Stimulated activated naive B cell treated with anti-CD40 and anti-IgM and Interleukin-4, amounts not matched to agents 10 μg/mL and 1 μg/mL and 100 μg/mL, for 72 hours (primary cell): ENCODE measurements at regions not wholly inside any gene's neighbourhood (a gene's known extent, or its start where the extent isn't known, plus 50 kb on each side); places are given as distances from the start of the nearest gene placed in this dataset.

ENCODE experiments used
- ATAC-seq, 2 donors: fragments of 150-1000 bp; cut with Tn5 transposase; replicated peaks; 2 replicates each; pipeline ENCODE4 v1.10.0; 2021; ENCODE audit warnings: moderate library complexity in 1 of 2
- DNase-seq: peaks from one replicate; pipeline ENCODE4 v3.0.0; 2021
- H3K27ac Mint-ChIP-seq: one replicate; pipeline ENCODE4 v1.8.0; 2022; ENCODE audit warnings: mild to moderate bottlenecking, mixed read lengths
- H3K27me3 Mint-ChIP-seq, 2 donors: one replicate each; pipeline ENCODE4 v1.8.0; 2022; ENCODE audit warnings: mixed read lengths in 2 of 2
- H3K36me3 Mint-ChIP-seq, 2 donors: one replicate each; pipeline ENCODE4 v1.8.0; 2022; ENCODE audit warnings: mixed read lengths in 2 of 2, mild to moderate bottlenecking in 1 of 2
- H3K4me1 Mint-ChIP-seq, 2 donors: one replicate each; pipeline ENCODE4 v1.8.0; 2022; ENCODE audit warnings: mixed read lengths in 2 of 2, mild to moderate bottlenecking in 1 of 2
- H3K4me3 Mint-ChIP-seq, 2 donors: one replicate each; pipeline ENCODE4 v1.8.0; 2022; ENCODE audit warnings: mild to moderate bottlenecking in 2 of 2, mixed read lengths in 2 of 2, moderate library complexity in 1 of 2
- H3K9me3 Mint-ChIP-seq, 2 donors: one replicate each; pipeline ENCODE4 v1.8.0; 2022; ENCODE audit warnings: mixed read lengths in 2 of 2, mild to moderate bottlenecking in 1 of 2

DNA sequence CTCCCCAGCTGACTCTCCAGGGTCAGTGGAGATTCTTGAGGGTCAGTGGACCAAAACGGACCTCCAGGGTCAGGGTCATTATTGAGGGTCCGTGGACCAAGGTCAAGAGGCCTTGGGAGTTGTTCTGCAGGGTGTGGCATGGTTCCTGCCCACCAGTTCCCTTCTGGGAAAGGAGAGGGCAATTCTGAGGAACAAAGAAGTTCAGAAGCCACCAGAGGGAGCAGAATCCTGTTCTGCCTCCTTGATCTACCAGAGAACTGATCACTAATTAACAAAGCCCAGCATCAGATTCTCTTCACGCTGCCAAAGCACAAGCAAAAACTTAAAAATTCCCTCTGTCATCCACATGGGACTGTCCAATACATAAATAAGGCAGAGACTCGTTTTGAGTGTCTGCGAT, 263.4 kb downstream of the DHX35 start:
- Mint-ChIP-seq H3K4me1 (no peaks in the 10 kb centered on the region), H3K4me3 (no peak overlapping the region), H3K36me3 (no peaks in the 10 kb centered on the region), H3K27ac (no peak overlapping the region), H3K9me3 (no peaks in the 10 kb centered on the region), H3K27me3 (peaks cover 6 to 8% of the 10 kb centered on the region in 2 donors)
- DNase-seq, result no peak
- no peak for ATAC-seq

DNA sequence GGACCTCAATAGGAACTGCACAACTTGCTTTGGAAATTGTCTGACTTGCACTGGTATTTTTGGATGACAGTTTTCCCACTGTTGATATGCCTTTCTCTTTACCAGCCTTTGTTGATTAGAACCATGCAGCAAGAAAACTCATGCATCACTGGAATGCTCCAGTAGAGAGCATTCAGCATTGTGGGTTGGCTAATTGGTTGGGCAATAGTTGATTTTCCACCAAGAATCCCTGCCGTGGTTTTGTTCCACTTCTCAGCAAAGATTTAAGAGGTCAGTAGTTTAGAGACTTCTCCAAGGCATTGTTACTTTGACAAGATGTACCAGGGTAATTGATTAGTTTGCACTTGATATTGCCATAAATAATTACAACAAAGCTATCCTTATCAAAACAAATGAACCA, 260.0 kb downstream of the DHX35 start:
- no peak for ATAC-seq
- H3K27ac Mint-ChIP-seq, result no peak overlapping the region
- H3K4me1 Mint-ChIP-seq, result no peaks in the 10 kb centered on the region
- peaks cover 17% of the 10 kb centered on the region in 2 donors for H3K27me3 Mint-ChIP-seq
- DNase-seq, result no peak
- H3K9me3 Mint-ChIP-seq, result no peaks in the 10 kb centered on the region
- no peaks in the 10 kb centered on the region for H3K36me3 Mint-ChIP-seq
- no peak overlapping the region for H3K4me3 Mint-ChIP-seq

DNA sequence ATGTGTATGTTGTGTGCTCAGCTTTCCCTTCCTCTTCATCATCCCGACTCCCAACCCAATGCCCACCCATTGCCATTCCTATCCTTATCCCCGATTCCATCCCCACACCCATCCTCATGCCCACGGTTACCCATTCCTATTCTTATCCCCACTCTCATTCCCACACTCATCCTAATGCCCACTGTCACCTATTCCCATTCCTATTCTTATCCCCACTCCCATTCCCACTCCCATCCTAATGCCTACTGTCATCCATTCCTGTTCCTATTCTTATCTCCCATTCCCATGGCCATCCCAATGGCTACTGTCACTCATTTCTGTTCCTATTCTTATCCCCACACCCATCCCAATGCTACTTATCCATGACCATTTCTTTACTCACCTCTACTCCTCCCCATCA, 254.1 kb downstream of the DHX35 start:
- H3K27ac Mint-ChIP-seq, result no peak overlapping the region

DNA sequence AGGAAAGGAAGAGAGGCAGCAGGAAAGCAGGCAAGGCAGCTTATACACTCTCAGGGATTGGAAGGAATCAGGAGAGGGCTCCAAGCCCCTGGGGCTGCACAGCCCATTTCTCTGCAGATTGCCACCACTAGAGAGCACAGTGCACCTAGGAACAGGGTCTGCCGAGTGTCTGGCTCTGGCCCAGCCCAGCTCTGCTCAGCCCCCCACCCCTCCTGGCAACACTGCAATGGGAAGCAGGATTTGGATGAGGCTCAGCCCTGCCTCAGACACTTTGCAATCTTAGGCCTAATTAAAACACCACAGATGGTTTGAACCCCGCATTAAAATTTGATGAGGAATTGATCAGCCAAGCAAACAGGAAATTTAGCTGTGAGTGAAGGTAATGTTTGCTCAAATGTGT, 252.7 kb downstream of the DHX35 start:
- ATAC-seq (no peak), DNase-seq (no peak)
- H3K4me3 Mint-ChIP-seq, result no peak overlapping the region
- no peaks in the 10 kb centered on the region for H3K36me3 Mint-ChIP-seq
- no peaks in the 10 kb centered on the region for H3K4me1 Mint-ChIP-seq
- no peak overlapping the region for H3K27ac Mint-ChIP-seq
- H3K27me3 Mint-ChIP-seq, result peaks cover 18 to 22% of the 10 kb centered on the region in 2 donors
- no peaks in the 10 kb centered on the region for H3K9me3 Mint-ChIP-seq

More for the DNA sequence above, 254.1 kb downstream of the DHX35 start:
- DNase-seq (no peak), ATAC-seq (no peak)
- Mint-ChIP-seq H3K4me3 (no peak overlapping the region), H3K27me3 (peaks cover 23 to 29% of the 10 kb centered on the region in 2 donors), H3K9me3 (no peaks in the 10 kb centered on the region), H3K4me1 (no peaks in the 10 kb centered on the region), H3K36me3 (no peaks in the 10 kb centered on the region)

DNA sequence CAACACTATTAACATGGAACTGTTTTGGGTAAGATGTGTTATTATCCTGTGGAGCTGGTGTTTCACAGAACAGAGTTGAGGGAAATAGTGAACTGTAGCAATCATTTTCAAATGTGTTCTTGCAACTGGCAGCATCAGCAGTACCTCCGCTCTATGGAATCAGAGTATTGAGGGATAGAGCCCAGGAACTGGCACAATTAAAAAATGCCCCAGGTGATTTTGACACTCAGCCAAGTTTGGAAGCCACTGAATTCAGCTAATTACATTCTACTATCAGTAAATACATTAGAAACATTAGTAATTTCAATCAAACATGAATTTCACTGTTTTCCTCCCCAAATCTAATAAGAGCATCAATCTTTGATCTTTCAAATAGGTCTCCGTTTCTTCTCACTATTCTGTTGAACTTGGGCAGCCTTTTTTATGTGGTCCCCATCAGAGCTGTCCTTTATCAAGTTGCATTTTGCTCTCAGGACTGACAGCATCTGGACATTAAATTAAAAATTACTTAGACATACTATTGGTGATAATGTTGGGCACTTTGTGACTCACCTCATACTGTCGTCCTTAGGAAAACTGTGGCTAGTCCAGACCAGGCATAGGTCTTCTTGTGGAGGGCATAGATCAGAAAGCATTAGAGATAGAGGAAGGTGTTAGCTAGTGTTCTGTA, 251.5 kb downstream of the DHX35 start:
- Mint-ChIP-seq H3K4me1 (no peaks in the 10 kb centered on the region), H3K27ac (no peak overlapping the region), H3K9me3 (no peaks in the 10 kb centered on the region), H3K4me3 (no peak overlapping the region), H3K27me3 (peaks cover 14 to 17% of the 10 kb centered on the region in 2 donors), H3K36me3 (no peaks in the 10 kb centered on the region)
- DNase-seq (no peak), ATAC-seq (no peak)

DNA sequence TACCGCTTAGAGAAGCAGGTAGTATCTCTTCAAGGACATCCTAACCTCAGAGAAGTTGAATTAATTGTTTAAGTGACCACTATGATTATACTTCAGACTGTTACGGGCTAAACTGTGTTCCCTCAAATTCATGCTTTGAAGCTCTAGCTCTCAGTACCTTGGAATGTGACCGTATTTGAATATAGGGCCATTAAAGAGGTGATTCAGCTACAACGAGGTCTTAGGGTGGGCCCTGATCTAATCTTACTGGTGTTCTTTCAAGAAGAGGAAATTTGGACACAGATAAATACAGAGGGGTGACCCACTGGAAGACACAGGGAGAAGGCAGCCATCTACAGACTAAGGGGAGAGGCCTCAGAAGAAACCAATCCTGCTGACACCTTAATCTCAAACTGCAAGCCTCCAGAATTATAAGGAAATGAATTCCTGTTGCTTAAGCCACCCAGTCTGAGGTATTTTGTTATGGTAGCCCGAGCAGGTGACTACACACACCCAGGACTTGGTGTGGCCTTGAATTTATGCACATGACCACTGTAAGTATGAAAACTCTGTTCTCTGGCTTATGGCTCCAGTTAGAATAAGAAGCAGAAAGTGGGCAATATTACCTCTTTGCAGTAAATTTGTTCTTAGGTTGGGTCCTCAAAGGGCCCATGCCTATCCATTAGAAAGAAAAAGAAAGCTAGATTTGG, 249.1 kb downstream of the DHX35 start:
- Mint-ChIP-seq H3K4me1 (no peaks in the 10 kb centered on the region), H3K9me3 (no peaks in the 10 kb centered on the region), H3K27me3 (peaks cover 13 to 17% of the 10 kb centered on the region in 2 donors), H3K36me3 (no peaks in the 10 kb centered on the region), H3K4me3 (no peak overlapping the region), H3K27ac (no peak overlapping the region)
- ATAC-seq, result no peak
- DNase-seq, result no peak

DNA sequence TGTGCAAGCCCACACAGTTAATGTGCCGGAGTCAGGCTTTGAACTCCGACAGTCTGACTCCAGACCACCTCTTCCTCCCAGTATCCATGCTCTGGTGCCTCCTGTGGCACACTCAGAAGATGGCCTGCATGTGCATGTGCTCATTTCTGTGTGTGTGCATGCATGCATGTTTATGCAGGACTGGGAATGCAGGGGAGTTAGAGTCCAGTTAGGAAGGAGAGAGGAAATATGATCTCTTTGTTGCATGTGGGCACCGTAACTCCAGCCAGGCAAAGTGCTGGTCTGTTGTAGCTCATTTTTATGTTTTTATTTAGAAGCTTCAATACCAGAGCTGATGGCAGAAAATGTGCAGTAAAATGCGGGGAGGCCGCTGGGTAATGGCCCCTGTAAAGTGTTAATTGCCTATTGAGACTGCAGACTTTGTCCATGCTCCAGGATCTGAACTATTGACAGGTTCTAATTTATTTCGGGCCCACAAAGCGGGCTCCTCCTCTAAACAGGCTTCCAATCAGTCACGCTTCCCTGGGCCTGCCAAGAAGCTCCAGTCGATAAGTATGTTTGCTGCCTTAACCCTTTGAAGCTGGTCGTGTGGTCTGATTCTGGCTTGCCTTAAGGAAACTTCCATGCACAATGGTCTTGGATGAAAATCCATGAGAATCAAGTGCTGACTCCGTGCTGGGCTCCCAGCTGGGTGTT, 248.3 kb downstream of the DHX35 start:
- H3K36me3 Mint-ChIP-seq, result no peaks in the 10 kb centered on the region
- no peak for DNase-seq
- ATAC-seq, result no peak
- H3K27me3 Mint-ChIP-seq, result peaks cover 10 to 11% of the 10 kb centered on the region in 2 donors
- H3K4me3 Mint-ChIP-seq, result no peak overlapping the region
- H3K27ac Mint-ChIP-seq, result no peak overlapping the region
- H3K4me1 Mint-ChIP-seq, result no peaks in the 10 kb centered on the region
- no peaks in the 10 kb centered on the region for H3K9me3 Mint-ChIP-seq

DNA sequence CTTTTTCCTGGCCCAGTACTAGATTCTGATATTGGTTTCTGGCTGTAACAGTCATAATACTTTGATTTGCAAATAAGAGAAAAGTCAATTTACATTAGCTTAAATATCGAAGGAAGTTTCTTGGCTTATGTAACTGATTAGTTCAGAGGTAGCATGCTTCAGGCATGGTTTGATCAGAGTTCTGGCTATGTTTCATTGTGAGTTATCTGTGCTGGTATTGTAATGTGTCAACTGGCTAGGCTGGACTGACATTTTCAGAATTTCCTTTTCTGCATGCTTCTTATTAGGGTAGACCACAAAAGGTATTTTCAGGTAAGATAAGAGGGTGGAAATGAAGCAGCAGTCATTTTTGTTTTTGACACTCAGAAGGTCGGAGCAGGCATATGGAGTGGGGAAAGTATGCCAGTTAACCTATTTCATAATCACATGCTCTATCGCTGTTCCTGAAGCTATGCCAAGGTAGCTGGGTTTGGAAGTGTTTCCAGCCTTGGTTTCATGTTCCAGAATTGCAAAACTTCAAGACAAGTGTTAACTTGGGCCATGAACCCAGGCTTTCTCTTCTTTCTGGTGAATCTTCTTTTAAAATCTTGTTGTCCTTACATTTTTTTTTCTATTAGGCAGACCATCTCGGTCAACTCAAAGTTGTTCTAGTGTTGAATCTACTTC, 244.9 kb downstream of the DHX35 start:
- no peak overlapping the region for H3K4me3 Mint-ChIP-seq
- H3K27me3 Mint-ChIP-seq, result peaks cover 6 to 7% of the 10 kb centered on the region in 2 donors
- DNase-seq, result no peak
- H3K36me3 Mint-ChIP-seq, result no peaks in the 10 kb centered on the region
- H3K4me1 Mint-ChIP-seq, result no peaks in the 10 kb centered on the region
- H3K9me3 Mint-ChIP-seq, result peaks cover 4% of the 10 kb centered on the region in 2 donors
- no peak for ATAC-seq
- no peak overlapping the region for H3K27ac Mint-ChIP-seq

DNA sequence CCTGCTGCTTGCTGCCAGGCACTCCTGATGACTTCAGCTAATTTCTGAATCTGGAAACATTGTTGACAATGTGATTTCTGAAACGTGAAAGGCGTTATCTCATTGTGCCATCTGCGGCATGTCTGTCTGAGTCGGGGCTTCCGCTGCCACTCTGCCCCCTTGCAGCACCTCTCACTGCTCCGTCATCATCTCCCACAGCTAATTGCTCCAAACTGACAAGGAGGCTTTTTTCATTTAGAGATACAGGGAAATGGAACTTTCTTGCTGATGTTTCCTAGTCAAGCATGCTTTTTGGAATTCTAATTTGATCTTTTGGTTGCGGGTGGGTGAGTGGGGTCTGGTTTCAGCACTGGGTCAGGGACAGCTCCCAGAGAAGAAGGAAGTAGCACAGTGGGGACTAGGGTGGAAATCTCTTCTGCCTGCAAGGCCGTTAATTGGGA, 233.5 kb downstream of the DHX35 start:
- peaks cover 26 to 29% of the 10 kb centered on the region in 2 donors for H3K27me3 Mint-ChIP-seq
- H3K36me3 Mint-ChIP-seq, result no peaks in the 10 kb centered on the region
- ATAC-seq (no peak), DNase-seq (no peak)
- no peak overlapping the region for H3K4me3 Mint-ChIP-seq
- H3K9me3 Mint-ChIP-seq, result peaks cover 5 to 6% of the 10 kb centered on the region in 2 donors
- H3K27ac Mint-ChIP-seq, result no peak overlapping the region
- H3K4me1 Mint-ChIP-seq, result no peaks in the 10 kb centered on the region

DNA sequence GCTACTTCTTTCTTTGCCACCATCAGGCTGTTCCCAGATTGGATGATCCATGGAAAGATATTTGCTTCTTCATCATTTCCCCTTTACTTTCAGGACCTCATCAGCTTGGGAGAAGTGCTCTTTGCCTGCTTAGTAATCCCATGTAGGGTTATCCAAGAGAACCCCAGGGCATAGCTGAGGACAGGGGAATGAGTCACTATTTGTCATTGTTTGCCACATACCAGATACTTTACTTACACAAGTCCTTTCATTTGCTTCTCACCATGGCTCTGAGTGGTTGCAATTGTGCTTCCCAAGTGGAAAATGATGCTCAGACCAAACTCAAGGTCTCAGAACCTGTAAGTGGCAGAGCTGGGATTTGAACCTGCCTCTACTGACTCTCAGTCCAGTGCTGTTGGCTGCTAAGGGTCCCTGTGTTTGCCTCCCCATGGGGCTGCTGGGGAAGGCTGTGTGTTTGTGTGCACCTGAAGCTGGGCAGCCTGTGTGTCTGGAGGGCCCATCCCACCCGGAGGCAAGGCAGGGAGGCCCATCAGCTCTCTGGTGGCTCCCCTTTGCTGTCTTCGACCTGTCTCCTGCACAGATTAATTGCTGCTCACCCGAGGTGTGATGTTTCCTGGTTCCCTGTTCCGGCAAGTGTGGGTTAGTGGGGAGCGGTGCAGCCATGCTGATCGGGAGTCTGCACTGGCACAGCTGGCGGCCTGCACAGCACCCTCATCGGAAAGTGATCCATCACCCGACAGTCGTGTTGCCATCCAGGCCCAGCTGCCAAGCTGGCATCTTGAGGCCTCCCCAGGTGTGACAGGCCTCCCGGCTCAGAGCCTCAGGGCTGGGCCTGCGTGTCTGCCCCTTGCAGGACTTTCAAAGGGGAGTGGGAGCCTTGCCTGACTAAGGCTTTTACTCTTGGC, 228.8 kb downstream of the DHX35 start:
- ATAC-seq (no peak), DNase-seq (no peak)
- Mint-ChIP-seq H3K4me1 (no peaks in the 10 kb centered on the region), H3K27ac (no peak overlapping the region), H3K4me3 (no peak overlapping the region), H3K27me3 (peaks cover 18 to 19% of the 10 kb centered on the region in 2 donors), H3K9me3 (peaks cover 4 to 5% of the 10 kb centered on the region in 2 donors), H3K36me3 (no peaks in the 10 kb centered on the region)

DNA sequence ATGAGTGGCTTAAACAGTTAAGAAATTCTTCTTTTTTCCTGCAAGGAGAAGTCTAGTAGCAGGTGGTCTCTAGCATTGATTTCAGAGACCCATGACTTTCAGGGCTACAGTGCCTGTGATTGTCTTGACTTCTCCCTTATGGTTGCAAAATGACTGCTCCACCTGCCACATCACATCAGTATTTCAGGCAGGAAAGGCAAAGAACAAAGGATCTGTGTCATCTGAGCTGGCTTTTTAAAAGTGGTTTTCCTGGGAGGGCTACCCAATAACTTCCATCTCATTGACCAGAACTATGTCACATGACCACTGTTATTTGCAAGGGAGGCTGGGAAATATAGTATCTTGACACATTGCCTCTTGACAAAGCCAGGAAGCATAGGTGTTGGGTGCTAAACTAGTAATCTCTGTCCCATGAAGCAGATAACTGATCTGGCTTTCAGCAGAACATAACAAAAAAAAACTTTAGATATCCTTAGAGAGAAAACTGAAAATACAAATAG, 226.2 kb downstream of the DHX35 start:
- H3K9me3 Mint-ChIP-seq, result peaks cover 1 to 5% of the 10 kb centered on the region in 2 donors
- no peaks in the 10 kb centered on the region for H3K36me3 Mint-ChIP-seq
- no peak overlapping the region for H3K4me3 Mint-ChIP-seq
- no peaks in the 10 kb centered on the region for H3K4me1 Mint-ChIP-seq
- H3K27ac Mint-ChIP-seq, result no peak overlapping the region
- DNase-seq (no peak), ATAC-seq (no peak)
- H3K27me3 Mint-ChIP-seq, result peaks cover 6 to 7% of the 10 kb centered on the region in 2 donors

DNA sequence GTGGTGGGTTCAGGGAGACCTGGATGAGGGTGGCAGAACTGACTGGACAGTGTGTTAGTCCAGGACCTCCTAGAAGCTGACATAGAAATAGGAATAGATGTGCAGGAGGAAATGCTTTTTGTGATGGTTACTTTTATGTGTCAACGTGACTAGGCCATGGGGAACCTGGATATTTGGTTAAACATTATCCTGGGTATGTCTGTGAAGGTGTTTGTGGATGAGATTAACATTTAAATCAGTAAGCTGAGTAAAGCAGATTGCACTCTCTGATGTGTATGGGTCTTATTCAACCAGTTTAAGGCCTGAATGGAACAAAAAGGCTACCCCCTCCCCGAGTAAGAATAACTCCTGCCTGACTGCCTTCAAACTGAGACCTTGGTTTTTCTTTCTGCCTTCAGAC, 219.3 kb downstream of the DHX35 start:
- H3K36me3 Mint-ChIP-seq, result no peaks in the 10 kb centered on the region
- DNase-seq (no peak), ATAC-seq (no peak)
- H3K4me3 Mint-ChIP-seq, result no peak overlapping the region
- H3K4me1 Mint-ChIP-seq, result no peaks in the 10 kb centered on the region
- H3K27me3 Mint-ChIP-seq, result peaks cover 12 to 14% of the 10 kb centered on the region in 2 donors
- H3K27ac Mint-ChIP-seq, result no peak overlapping the region
- H3K9me3 Mint-ChIP-seq, result peaks cover 1 to 5% of the 10 kb centered on the region in 2 donors

DNA sequence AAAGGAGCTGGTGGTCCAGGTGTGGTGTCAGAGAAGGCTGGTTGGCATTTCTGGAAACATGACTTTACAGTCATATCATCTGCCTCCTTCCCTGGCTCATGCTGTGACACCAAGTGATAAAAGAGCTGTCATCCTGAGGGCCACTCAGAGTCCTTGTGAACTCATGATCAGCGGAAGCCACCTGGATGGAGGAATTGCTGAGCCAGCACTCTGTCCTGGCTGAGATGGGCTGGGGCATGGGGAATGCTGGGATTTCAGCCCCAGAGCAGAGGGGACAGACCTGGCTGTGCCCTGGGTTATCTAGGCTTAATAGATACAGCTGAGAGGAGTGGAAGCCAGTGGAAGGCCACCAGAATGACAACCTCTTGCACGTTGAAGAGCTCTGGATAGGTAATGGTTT, 214.3 kb downstream of the DHX35 start:
- H3K4me1 Mint-ChIP-seq, result no peaks in the 10 kb centered on the region
- no peak overlapping the region for H3K4me3 Mint-ChIP-seq
- H3K27ac Mint-ChIP-seq, result no peak overlapping the region
- no peaks in the 10 kb centered on the region for H3K36me3 Mint-ChIP-seq
- no peak for ATAC-seq
- peaks cover 21 to 25% of the 10 kb centered on the region in 2 donors for H3K27me3 Mint-ChIP-seq
- no peak for DNase-seq
- peaks cover 2 to 5% of the 10 kb centered on the region in 2 donors for H3K9me3 Mint-ChIP-seq
